ENCODE measurements at regions not wholly inside any gene's neighbourhood (a gene's known extent, or its start where the extent isn't known, plus 50 kb on each side); places are given as distances from the start of the nearest gene placed in this dataset.

GRCh38 chr13:55067946-55068345, 2039.3 kb downstream of the OLFM4 start:
- no peak for TF ChIP-seq EZH2 (IDR thresholded peaks at IDR 0.05; ENCODE audit: borderline replicate concordance, low read depth, low read length, poor library complexity, severe bottlenecking)
- TF ChIP-seq, protein P1, sequence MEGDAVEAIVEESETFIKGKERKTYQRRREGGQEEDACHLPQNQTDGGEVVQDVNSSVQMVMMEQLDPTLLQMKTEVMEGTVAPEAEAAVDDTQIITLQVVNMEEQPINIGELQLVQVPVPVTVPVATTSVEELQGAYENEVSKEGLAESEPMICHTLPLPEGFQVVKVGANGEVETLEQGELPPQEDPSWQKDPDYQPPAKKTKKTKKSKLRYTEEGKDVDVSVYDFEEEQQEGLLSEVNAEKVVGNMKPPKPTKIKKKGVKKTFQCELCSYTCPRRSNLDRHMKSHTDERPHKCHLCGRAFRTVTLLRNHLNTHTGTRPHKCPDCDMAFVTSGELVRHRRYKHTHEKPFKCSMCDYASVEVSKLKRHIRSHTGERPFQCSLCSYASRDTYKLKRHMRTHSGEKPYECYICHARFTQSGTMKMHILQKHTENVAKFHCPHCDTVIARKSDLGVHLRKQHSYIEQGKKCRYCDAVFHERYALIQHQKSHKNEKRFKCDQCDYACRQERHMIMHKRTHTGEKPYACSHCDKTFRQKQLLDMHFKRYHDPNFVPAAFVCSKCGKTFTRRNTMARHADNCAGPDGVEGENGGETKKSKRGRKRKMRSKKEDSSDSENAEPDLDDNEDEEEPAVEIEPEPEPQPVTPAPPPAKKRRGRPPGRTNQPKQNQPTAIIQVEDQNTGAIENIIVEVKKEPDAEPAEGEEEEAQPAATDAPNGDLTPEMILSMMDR (conservative IDR thresholded peaks at IDR 0.05; ENCODE audit: low read depth, low read length): no peak
